ENCODE measurements at regions not wholly inside any gene's neighbourhood (a gene's known extent, or its start where the extent isn't known, plus 50 kb on each side); places are given as distances from the start of the nearest gene placed in this dataset.

DNA sequence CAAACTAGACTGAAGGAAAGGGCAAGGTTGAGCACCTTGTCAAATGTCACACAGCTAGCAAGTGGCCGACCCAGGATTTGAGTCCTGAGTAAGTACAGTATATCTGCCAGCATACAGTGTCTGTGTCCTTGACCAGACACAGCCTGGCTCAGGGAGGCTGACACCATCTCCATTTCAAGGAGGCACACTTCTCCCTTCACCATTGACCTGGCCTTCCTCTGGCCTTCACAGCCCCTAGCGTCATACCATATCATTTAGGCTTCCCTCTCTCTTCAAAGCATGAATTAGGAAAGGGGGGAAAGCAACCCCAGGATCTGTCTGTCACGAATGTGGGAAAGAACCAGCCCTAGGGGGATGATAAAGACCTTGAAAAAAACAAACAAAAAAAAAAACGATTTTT lies 155.6 kb downstream of the PLPP3 start:
- no peak for FAIRE-seq
- TF ChIP-seq POLR2AphosphoS5 (IDR thresholded peaks at IDR 0.05; ENCODE audit: low read depth, low read length) = no peak
- no peak for TF ChIP-seq PAX5 (IDR thresholded peaks at IDR 0.05; ENCODE audit: insufficient read depth, low read length, severe bottlenecking)
- no peak for TF ChIP-seq POLR2A (IDR thresholded peaks at IDR 0.05; ENCODE audit: low read depth, low read length)
- no peak for TF ChIP-seq SPI1 (IDR thresholded peaks at IDR 0.05; ENCODE audit: low read depth, low read length)
- TF ChIP-seq POU2F2 (IDR thresholded peaks at IDR 0.05; ENCODE audit: low read depth, low read length) = no peak
- TF ChIP-seq TAF1 (IDR thresholded peaks at IDR 0.05; ENCODE audit: low read depth, low read length) = no peak
- no peak for DNase-seq (ENCODE audit: insufficient read length, low spot score)

DNA sequence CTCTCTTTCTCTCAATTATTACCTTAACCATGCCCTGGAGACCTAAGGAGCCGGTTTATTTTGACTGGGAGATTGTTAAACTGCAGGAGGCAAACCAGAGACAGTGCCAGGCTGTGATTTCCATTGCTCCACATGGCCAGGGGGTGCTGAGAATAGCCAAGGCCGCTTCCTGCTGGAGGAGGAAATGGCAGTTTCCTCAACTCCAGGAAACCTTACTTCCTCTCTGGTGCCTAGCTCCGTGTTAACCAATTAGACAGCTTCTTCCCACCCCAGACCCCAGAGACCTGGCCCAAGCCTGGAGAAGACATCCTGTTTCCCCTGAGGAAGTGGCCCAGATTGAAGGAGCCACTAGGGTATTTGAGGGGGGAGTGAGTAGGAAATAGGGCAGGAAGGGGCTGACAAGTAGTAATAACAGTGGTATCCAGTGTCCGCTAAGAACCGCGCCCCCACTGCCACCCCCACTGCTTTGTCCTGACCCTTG lies 161.2 kb downstream of the PLPP3 start:
- no peak for TF ChIP-seq PAX5 (IDR thresholded peaks at IDR 0.05; ENCODE audit: insufficient read depth, low read length, severe bottlenecking)
- no peak for TF ChIP-seq POLR2AphosphoS5 (IDR thresholded peaks at IDR 0.05; ENCODE audit: low read depth, low read length)
- no peak for TF ChIP-seq POLR2A (IDR thresholded peaks at IDR 0.05; ENCODE audit: low read depth, low read length)
- TF ChIP-seq POU2F2 (IDR thresholded peaks at IDR 0.05; ENCODE audit: low read depth, low read length) = no peak
- no peak for TF ChIP-seq TAF1 (IDR thresholded peaks at IDR 0.05; ENCODE audit: low read depth, low read length)
- TF ChIP-seq SPI1 (IDR thresholded peaks at IDR 0.05; ENCODE audit: low read depth, low read length) = no peak
- FAIRE-seq (no peak), DNase-seq (ENCODE audit: insufficient read length, low spot score) (no peak)

DNA sequence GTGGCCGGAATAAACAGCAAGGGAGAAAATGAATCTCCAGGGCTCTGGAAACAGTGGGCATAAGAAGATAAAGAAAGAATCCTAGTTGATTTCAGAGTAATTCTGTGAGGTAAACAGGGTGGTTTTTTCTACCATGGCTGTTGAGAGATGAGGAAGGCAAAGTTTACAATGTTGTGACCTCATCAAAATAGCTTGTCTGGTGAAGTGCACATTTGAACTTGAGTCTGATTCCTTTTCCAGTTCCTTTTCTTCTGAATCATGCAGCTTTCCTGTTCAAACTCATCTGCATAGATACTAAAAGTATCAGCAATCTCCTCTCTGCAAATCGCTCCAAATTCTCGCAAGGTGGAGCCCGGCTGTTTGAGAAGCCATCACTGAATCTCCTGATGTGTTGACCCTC lies 161.7 kb downstream of the PLPP3 start:
- FAIRE-seq (no peak), DNase-seq (ENCODE audit: insufficient read length, low spot score) (no peak)

DNA sequence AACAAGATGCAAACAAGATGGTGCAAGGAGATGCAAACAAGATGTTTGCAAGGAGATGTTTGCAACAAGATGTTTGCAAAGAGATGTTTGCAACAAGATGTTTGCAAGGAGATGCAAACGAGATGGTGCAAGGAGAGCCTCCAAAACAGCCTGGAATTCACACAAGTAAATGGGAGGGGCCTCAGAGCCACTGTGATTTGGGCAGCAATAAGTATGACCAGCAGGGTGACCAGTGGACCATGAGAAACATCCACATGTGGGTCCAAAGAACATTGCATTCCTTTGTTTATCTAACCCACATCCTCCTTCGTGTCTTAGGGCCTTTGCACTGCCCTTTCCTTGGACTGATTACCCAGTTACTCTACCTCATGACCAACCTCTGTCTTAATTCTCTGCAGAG lies 162.9 kb downstream of the PLPP3 start:
- TF ChIP-seq POU2F2 (IDR thresholded peaks at IDR 0.05; ENCODE audit: low read depth, low read length) = no peak
- no peak for DNase-seq (ENCODE audit: insufficient read length, low spot score)
- FAIRE-seq = no peak

More for the DNA sequence above, 161.7 kb downstream of the PLPP3 start:
- TF ChIP-seq POLR2A (IDR thresholded peaks at IDR 0.05; ENCODE audit: low read depth, low read length) = no peak
- no peak for TF ChIP-seq PAX5 (IDR thresholded peaks at IDR 0.05; ENCODE audit: insufficient read depth, low read length, severe bottlenecking)
- TF ChIP-seq POU2F2 (IDR thresholded peaks at IDR 0.05; ENCODE audit: low read depth, low read length) = no peak
- no peak for TF ChIP-seq TAF1 (IDR thresholded peaks at IDR 0.05; ENCODE audit: low read depth, low read length)
- no peak for TF ChIP-seq POLR2AphosphoS5 (IDR thresholded peaks at IDR 0.05; ENCODE audit: low read depth, low read length)
- no peak for TF ChIP-seq SPI1 (IDR thresholded peaks at IDR 0.05; ENCODE audit: low read depth, low read length)

DNA sequence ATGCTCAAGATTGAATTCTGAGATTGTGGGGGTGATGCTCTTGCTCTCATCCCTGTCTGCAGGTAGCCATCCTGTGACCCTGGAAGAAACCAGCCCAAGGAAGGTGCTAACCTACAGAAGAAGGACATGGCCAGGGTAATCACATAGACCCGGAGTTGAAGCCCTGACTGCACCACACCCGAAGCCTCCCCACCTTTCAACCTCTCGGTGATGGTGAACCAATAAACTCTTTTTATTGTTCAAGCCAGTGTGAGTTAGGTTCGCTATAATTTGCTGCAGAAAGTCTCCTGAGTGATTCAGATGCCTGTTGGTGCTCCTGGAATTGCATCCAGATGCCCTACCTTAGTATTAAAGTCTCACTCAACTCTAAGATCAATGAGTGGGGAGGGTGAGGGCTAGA lies 163.6 kb downstream of the PLPP3 start:
- no peak for FAIRE-seq
- TF ChIP-seq TAF1 (IDR thresholded peaks at IDR 0.05; ENCODE audit: low read depth, low read length) (no peak), POU2F2 (IDR thresholded peaks at IDR 0.05; ENCODE audit: low read depth, low read length) (no peak), PAX5 (IDR thresholded peaks at IDR 0.05; ENCODE audit: insufficient read depth, low read length, severe bottlenecking) (no peak), POLR2AphosphoS5 (IDR thresholded peaks at IDR 0.05; ENCODE audit: low read depth, low read length) (no peak), POLR2A (IDR thresholded peaks at IDR 0.05; ENCODE audit: low read depth, low read length) (no peak), SPI1 (IDR thresholded peaks at IDR 0.05; ENCODE audit: low read depth, low read length) (no peak)

DNA sequence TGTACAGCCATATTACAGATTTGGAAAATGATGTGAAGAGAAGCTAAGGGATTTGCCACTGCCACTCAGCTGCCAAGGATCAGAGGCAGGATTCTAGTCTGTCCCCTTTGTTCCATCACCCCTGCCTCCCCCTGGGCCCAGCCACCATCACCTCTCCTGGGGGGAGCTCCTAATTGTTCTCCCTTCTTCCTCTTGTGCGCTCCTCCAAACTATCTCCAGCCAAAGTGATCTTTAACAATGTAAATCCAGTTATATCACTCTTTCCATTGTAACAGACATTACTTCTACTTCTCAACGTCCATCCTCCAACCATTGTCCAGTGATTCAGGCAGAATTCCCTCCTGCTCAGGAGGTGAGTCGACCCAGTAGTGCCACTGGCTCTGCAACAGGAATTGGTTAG lies 164.1 kb downstream of the PLPP3 start:
- no peak for DNase-seq (ENCODE audit: insufficient read length, low spot score)
- TF ChIP-seq POU2F2 (IDR thresholded peaks at IDR 0.05; ENCODE audit: low read depth, low read length) (no peak), POLR2A (IDR thresholded peaks at IDR 0.05; ENCODE audit: low read depth, low read length) (no peak), PAX5 (IDR thresholded peaks at IDR 0.05; ENCODE audit: insufficient read depth, low read length, severe bottlenecking) (no peak), POLR2AphosphoS5 (IDR thresholded peaks at IDR 0.05; ENCODE audit: low read depth, low read length) (no peak), SPI1 (IDR thresholded peaks at IDR 0.05; ENCODE audit: low read depth, low read length) (no peak), TAF1 (IDR thresholded peaks at IDR 0.05; ENCODE audit: low read depth, low read length) (no peak)
- FAIRE-seq = no peak

More for the DNA sequence above, 163.6 kb downstream of the PLPP3 start:
- no peak for DNase-seq (ENCODE audit: insufficient read length, low spot score)

DNA sequence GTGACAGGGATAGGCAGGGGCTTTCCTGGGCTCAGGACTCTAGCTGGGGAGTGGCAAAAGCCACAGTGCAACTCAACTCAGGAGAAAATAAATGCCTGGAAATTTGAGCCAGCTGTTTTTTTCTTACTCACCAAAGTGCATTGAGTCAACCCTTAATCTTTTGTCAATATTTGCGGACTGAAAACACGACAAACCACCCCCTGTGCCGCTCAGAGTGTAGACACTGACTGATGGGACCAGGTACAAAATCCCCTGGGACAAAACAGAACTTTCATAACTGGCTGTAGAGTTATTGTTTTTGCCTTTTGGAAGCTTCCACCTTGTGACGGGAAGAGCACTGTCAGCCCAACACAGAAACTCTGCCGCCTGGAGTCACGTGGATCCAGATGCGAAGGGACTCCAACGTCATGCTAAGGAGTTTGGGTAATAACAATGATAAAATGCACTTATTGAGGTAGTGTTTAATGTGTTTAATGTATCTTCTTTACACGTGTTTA lies 164.6 kb downstream of the PLPP3 start:
- DNase-seq (ENCODE audit: insufficient read length, low spot score) (no peak), FAIRE-seq (no peak)
- TF ChIP-seq POLR2AphosphoS5 (IDR thresholded peaks at IDR 0.05; ENCODE audit: low read depth, low read length) = no peak
- TF ChIP-seq PAX5 (IDR thresholded peaks at IDR 0.05; ENCODE audit: insufficient read depth, low read length, severe bottlenecking) = no peak
- TF ChIP-seq TAF1 (IDR thresholded peaks at IDR 0.05; ENCODE audit: low read depth, low read length) = no peak
- no peak for TF ChIP-seq POLR2A (IDR thresholded peaks at IDR 0.05; ENCODE audit: low read depth, low read length)
- no peak for TF ChIP-seq SPI1 (IDR thresholded peaks at IDR 0.05; ENCODE audit: low read depth, low read length)
- no peak for TF ChIP-seq POU2F2 (IDR thresholded peaks at IDR 0.05; ENCODE audit: low read depth, low read length)

DNA sequence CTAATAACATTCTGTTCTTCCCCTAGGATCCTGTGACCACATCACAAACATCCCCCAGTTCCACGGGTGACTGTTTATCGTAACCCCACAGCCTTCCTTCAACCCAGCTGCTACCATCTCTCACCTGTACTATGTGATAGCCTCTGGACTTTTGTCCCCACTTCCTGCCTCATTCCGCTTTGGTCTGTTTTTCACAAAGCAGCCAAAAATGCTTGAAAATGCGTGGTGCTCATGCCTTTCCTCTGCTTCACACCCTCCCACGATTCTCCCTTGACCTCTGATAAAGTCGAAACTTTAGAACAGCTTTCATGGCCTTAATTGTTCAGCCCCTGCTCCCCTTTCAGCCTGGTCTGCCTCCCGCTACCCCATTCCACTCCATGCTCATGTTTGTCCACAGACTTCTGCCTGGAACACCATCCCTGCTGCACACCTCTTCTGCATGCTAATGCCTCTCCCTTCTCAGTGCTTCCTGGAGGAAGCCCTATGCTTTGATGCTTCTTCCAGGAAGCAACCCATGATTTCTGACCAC lies 165.6 kb downstream of the PLPP3 start:
- no peak for FAIRE-seq
- DNase-seq (ENCODE audit: insufficient read length, low spot score) = no peak
- TF ChIP-seq PAX5 (IDR thresholded peaks at IDR 0.05; ENCODE audit: insufficient read depth, low read length, severe bottlenecking) (no peak), POLR2A (IDR thresholded peaks at IDR 0.05; ENCODE audit: low read depth, low read length) (no peak), POU2F2 (IDR thresholded peaks at IDR 0.05; ENCODE audit: low read depth, low read length) (no peak), POLR2AphosphoS5 (IDR thresholded peaks at IDR 0.05; ENCODE audit: low read depth, low read length) (no peak), SPI1 (IDR thresholded peaks at IDR 0.05; ENCODE audit: low read depth, low read length) (no peak), TAF1 (IDR thresholded peaks at IDR 0.05; ENCODE audit: low read depth, low read length) (no peak)

DNA sequence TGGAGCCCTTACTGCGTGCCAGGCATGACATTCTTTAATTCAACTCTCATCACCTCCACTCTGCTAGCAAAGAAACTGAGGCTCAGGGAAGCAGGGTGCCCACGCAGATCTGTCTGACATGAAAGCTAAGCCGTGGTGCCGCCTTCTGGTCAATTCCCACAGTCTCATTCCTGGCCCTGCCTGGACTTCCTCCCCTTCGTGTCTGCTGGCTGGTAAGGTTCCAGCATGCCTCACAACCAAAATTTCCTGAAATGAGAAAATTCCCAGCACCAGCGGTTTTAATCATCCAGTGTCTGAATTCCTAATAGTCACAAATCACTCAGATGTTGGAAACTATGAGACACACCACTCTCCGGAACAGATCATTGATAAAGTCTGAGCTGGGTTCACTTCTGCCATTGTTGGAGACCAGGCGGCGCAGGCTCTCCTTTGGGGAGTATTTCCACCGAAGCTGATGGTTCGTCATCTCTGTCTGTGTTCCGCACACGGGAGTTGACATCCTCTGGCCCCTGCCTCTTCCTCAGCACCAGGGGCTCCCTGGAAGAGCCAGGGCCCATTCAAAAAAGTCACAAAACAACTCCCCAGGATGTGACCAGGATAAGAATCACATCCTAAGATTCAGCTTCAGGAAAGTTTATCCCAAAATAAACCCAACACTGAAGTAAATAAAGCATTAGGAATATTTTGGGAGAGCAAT lies 167.7 kb downstream of the PLPP3 start:
- no peak for TF ChIP-seq POU2F2 (IDR thresholded peaks at IDR 0.05; ENCODE audit: low read depth, low read length)
- no peak for TF ChIP-seq TAF1 (IDR thresholded peaks at IDR 0.05; ENCODE audit: low read depth, low read length)
- no peak for TF ChIP-seq POLR2AphosphoS5 (IDR thresholded peaks at IDR 0.05; ENCODE audit: low read depth, low read length)
- no peak for TF ChIP-seq PAX5 (IDR thresholded peaks at IDR 0.05; ENCODE audit: insufficient read depth, low read length, severe bottlenecking)
- no peak for DNase-seq (ENCODE audit: insufficient read length, low spot score)
- no peak for FAIRE-seq
